ENCODE measurements at regions not wholly inside any gene's neighbourhood (a gene's known extent, or its start where the extent isn't known, plus 50 kb on each side); places are given as distances from the start of the nearest gene placed in this dataset.

GRCh38 chr2:156892467-156893281 lies 364.8 kb upstream of the GALNT5 start:
- WGBS: 16% methylated on average over 14 of the region's 14 CpGs
- no peaks in the 10 kb centered on the region for H3K9me3 ChIP-seq (ENCODE audit: insufficient read depth, low read depth, low read length)
- H3K9ac ChIP-seq (ENCODE audit: low read depth, low read length): peak overlapping the region; percentile 6; the same call in 1 of the 2 replicates
- H3K4me3 ChIP-seq (ENCODE audit: low read length): peak overlapping the region; percentile 44
- peaks cover 31% of the 10 kb centered on the region for H3K4me1 ChIP-seq (ENCODE audit: insufficient read depth, low read length)
- peaks cover 7% of the 10 kb centered on the region; the same call in 1 of the 2 replicates for H3K27me3 ChIP-seq (ENCODE audit: insufficient read depth, low read length)
- no peak overlapping the region; the same call in 1 of the 2 replicates for H3K27ac ChIP-seq (ENCODE audit: low read depth, low read length)
- H3K36me3 ChIP-seq (ENCODE audit: insufficient read depth, low read length): no peaks in the 10 kb centered on the region

- Histone ChIP-seq H3K4me1 (ENCODE audit: insufficient read depth, low read length) (peaks cover 20% of the 10 kb centered on the region), H3K9me3 (ENCODE audit: insufficient read depth, low read depth, low read length) (no peaks in the 10 kb centered on the region), H3K4me3 (ENCODE audit: low read length) (no peak overlapping the region), H3K36me3 (ENCODE audit: insufficient read depth, low read length) (no peaks in the 10 kb centered on the region), H3K9ac (ENCODE audit: low read depth, low read length) (no peak overlapping the region), H3K27ac (ENCODE audit: low read depth, low read length) (no peak overlapping the region), H3K27me3 (ENCODE audit: insufficient read depth, low read length) (peaks cover 7% of the 10 kb centered on the region; the same call in 1 of the 2 replicates)
- 100% methylated on average over 1 of the region's 1 CpG for WGBS
Measured at GRCh38 chr2:156896294-156896693, 361.2 kb upstream of the GALNT5 start.

DNA sequence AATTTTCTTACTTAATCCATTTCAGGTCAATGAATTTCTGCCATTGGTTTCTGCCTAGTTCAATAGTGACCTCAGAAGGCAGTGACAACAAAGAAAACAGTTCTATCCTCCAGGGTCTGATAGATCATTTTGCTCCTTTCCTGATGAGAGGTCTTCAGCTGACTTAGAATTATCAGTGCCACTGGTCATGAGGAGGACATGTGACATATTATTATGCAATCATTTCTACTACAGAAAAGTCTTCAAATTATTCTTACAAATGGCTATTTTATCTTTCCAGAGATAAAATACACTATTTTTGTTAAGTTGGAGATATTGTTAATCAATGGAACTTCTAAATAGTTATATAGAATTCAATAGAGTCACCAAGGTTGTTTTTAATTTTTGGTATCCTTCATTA lies 360.0 kb upstream of the GALNT5 start:
- peaks cover 7% of the 10 kb centered on the region; the same call in 1 of the 2 replicates for H3K27me3 ChIP-seq (ENCODE audit: insufficient read depth, low read length)
- no peak overlapping the region for H3K4me3 ChIP-seq (ENCODE audit: low read length)
- H3K27ac ChIP-seq (ENCODE audit: low read depth, low read length): no peak overlapping the region
- H3K4me1 ChIP-seq (ENCODE audit: insufficient read depth, low read length): 0 out of 2 replicates have a peak, but pooled peaks cover 9% of the 10 kb centered on the region
- no peaks in the 10 kb centered on the region for H3K9me3 ChIP-seq (ENCODE audit: insufficient read depth, low read depth, low read length)
- no peak overlapping the region for H3K9ac ChIP-seq (ENCODE audit: low read depth, low read length)
- H3K36me3 ChIP-seq (ENCODE audit: insufficient read depth, low read length): no peaks in the 10 kb centered on the region

- 93% methylated on average over 4 of the region's 4 CpGs for WGBS
- Histone ChIP-seq H3K36me3 (ENCODE audit: insufficient read depth, low read length) (no peaks in the 10 kb centered on the region), H3K27ac (ENCODE audit: low read depth, low read length) (no peak overlapping the region), H3K4me1 (ENCODE audit: insufficient read depth, low read length) (no peaks in the 10 kb centered on the region), H3K9ac (ENCODE audit: low read depth, low read length) (no peak overlapping the region), H3K9me3 (ENCODE audit: insufficient read depth, low read depth, low read length) (no peaks in the 10 kb centered on the region), H3K27me3 (ENCODE audit: insufficient read depth, low read length) (no peaks in the 10 kb centered on the region), H3K4me3 (ENCODE audit: low read length) (no peak overlapping the region)
Measured at GRCh38 chr2:156901373-156902031, 356.0 kb upstream of the GALNT5 start.

GRCh38 chr2:156903335-156903734 lies 354.2 kb upstream of the GALNT5 start:
- no peak overlapping the region for H3K4me3 ChIP-seq (ENCODE audit: low read length)
- H3K27ac ChIP-seq (ENCODE audit: low read depth, low read length): no peak overlapping the region
- no peaks in the 10 kb centered on the region for H3K27me3 ChIP-seq (ENCODE audit: insufficient read depth, low read length)
- H3K9me3 ChIP-seq (ENCODE audit: insufficient read depth, low read depth, low read length): no peaks in the 10 kb centered on the region
- H3K4me1 ChIP-seq (ENCODE audit: insufficient read depth, low read length): no peaks in the 10 kb centered on the region
- H3K9ac ChIP-seq (ENCODE audit: low read depth, low read length): no peak overlapping the region
- no peaks in the 10 kb centered on the region for H3K36me3 ChIP-seq (ENCODE audit: insufficient read depth, low read length)

- H3K4me1 ChIP-seq (ENCODE audit: insufficient read depth, low read length): no peaks in the 10 kb centered on the region
- no peak overlapping the region for H3K9ac ChIP-seq (ENCODE audit: low read depth, low read length)
- no peaks in the 10 kb centered on the region for H3K27me3 ChIP-seq (ENCODE audit: insufficient read depth, low read length)
- H3K27ac ChIP-seq (ENCODE audit: low read depth, low read length): no peak overlapping the region
- no CpG with 5 or more reads among the region's 3 CpGs for WGBS
- H3K4me3 ChIP-seq (ENCODE audit: low read length): no peak overlapping the region
- no peaks in the 10 kb centered on the region for H3K36me3 ChIP-seq (ENCODE audit: insufficient read depth, low read length)
- no peaks in the 10 kb centered on the region for H3K9me3 ChIP-seq (ENCODE audit: insufficient read depth, low read depth, low read length)
Measured at GRCh38 chr2:156907806-156908205, 349.7 kb upstream of the GALNT5 start.

DNA sequence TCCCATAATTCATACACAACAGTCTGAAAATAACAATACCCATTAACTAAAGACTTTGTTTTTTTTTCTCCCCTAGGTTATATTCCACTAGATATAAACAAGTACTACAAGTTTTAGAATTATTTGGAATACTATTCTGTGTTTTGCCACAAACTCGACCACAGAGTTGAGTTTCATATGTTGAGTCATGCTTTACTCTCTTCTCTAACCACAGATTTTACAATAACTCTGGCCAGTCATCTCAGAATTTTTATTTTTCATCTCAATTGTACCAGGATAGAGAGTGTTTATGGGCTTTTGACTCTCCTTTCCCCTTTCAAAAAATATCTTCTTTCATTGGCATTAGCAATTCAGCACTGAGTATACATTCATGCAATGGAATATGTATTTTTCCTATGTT lies 348.7 kb upstream of the GALNT5 start:
- no peak overlapping the region for H3K27ac ChIP-seq (ENCODE audit: low read depth, low read length)
- H3K4me3 ChIP-seq (ENCODE audit: low read length): no peak overlapping the region
- H3K36me3 ChIP-seq (ENCODE audit: insufficient read depth, low read length): no peaks in the 10 kb centered on the region
- no peaks in the 10 kb centered on the region for H3K27me3 ChIP-seq (ENCODE audit: insufficient read depth, low read length)
- H3K9me3 ChIP-seq (ENCODE audit: insufficient read depth, low read depth, low read length): no peaks in the 10 kb centered on the region
- 82% methylated on average over 1 of the region's 1 CpG for WGBS
- H3K9ac ChIP-seq (ENCODE audit: low read depth, low read length): no peak overlapping the region
- H3K4me1 ChIP-seq (ENCODE audit: insufficient read depth, low read length): no peaks in the 10 kb centered on the region

- Histone ChIP-seq H3K4me3 (ENCODE audit: low read length) (no peak overlapping the region), H3K4me1 (ENCODE audit: insufficient read depth, low read length) (no peaks in the 10 kb centered on the region), H3K27me3 (ENCODE audit: insufficient read depth, low read length) (no peaks in the 10 kb centered on the region), H3K27ac (ENCODE audit: low read depth, low read length) (no peak overlapping the region), H3K9ac (ENCODE audit: low read depth, low read length) (no peak overlapping the region), H3K9me3 (ENCODE audit: insufficient read depth, low read depth, low read length) (no peaks in the 10 kb centered on the region), H3K36me3 (ENCODE audit: insufficient read depth, low read length) (no peaks in the 10 kb centered on the region)
- 95% methylated on average over 4 of the region's 5 CpGs for WGBS
Measured at GRCh38 chr2:156909983-156910382, 347.5 kb upstream of the GALNT5 start.

- Histone ChIP-seq H3K27ac (ENCODE audit: low read depth, low read length) (no peak overlapping the region), H3K9me3 (ENCODE audit: insufficient read depth, low read depth, low read length) (no peaks in the 10 kb centered on the region), H3K4me3 (ENCODE audit: low read length) (no peak overlapping the region), H3K36me3 (ENCODE audit: insufficient read depth, low read length) (no peaks in the 10 kb centered on the region), H3K4me1 (ENCODE audit: insufficient read depth, low read length) (peaks cover 5% of the 10 kb centered on the region; the same call in 1 of the 2 replicates), H3K9ac (ENCODE audit: low read depth, low read length) (no peak overlapping the region), H3K27me3 (ENCODE audit: insufficient read depth, low read length) (no peaks in the 10 kb centered on the region)
Measured at GRCh38 chr2:156915332-156915731, 342.2 kb upstream of the GALNT5 start.

GRCh38 chr2:156918410-156918809 lies 339.1 kb upstream of the GALNT5 start:
- 63% methylated on average over 1 of the region's 1 CpG for WGBS
- Histone ChIP-seq H3K36me3 (ENCODE audit: insufficient read depth, low read length) (no peaks in the 10 kb centered on the region), H3K4me1 (ENCODE audit: insufficient read depth, low read length) (peaks cover 5% of the 10 kb centered on the region; the same call in 1 of the 2 replicates), H3K27me3 (ENCODE audit: insufficient read depth, low read length) (no peaks in the 10 kb centered on the region), H3K4me3 (ENCODE audit: low read length) (no peak overlapping the region), H3K9ac (ENCODE audit: low read depth, low read length) (no peak overlapping the region), H3K9me3 (ENCODE audit: insufficient read depth, low read depth, low read length) (peaks cover 4% of the 10 kb centered on the region), H3K27ac (ENCODE audit: low read depth, low read length) (peak overlapping the region; percentile 48; the same call in 1 of the 2 replicates)

- H3K4me1 ChIP-seq (ENCODE audit: insufficient read depth, low read length): no peaks in the 10 kb centered on the region
- whole genome bisulfite sequencing: 100% methylated on average over 1 of the region's 2 CpGs
Measured at GRCh38 chr2:156930423-156930822, 327.1 kb upstream of the GALNT5 start.

More at GRCh38 chr2:156930423-156930822, 327.1 kb upstream of the GALNT5 start:
- Histone ChIP-seq H3K36me3 (ENCODE audit: insufficient read depth, low read length) (0 out of 2 replicates have a peak, but pooled peaks cover 2% of the 10 kb centered on the region), H3K4me3 (ENCODE audit: low read length) (no peak overlapping the region), H3K27me3 (ENCODE audit: insufficient read depth, low read length) (no peaks in the 10 kb centered on the region), H3K9me3 (ENCODE audit: insufficient read depth, low read depth, low read length) (peaks cover 15% of the 10 kb centered on the region), H3K9ac (ENCODE audit: low read depth, low read length) (no peak overlapping the region), H3K27ac (ENCODE audit: low read depth, low read length) (no peak overlapping the region)

All from HUES64 (cell line).